Progenitor cell of endocrine pancreas (in vitro differentiated cells): ENCODE measurements at regions not wholly inside any gene's neighbourhood (a gene's known extent, or its start where the extent isn't known, plus 50 kb on each side); places are given as distances from the start of the nearest gene placed in this dataset.
A peak's percentile ranks its signal among the peaks of the same experiment; 100 is the strongest.

Experiments used
- DNase-seq: peaks from one replicate; pipeline ENCODE4 v3.0.0; 2021; ENCODE audit warnings: low spot score; ENCODE audit not compliant: unreplicated experiment
- H3K27ac Mint-ChIP-seq: 2 replicates; pipeline ENCODE4 v1.8.0; 2021; ENCODE audit warnings: mild to moderate bottlenecking, moderate library complexity, mixed read lengths
- H3K27me3 Mint-ChIP-seq: 2 replicates; pipeline ENCODE4 v1.8.0; 2021; ENCODE audit warnings: mixed read lengths
- H3K36me3 Mint-ChIP-seq: 2 replicates; pipeline ENCODE4 v1.8.0; 2022; ENCODE audit warnings: mixed read lengths; ENCODE audit not compliant: insufficient read depth
- H3K4me1 Mint-ChIP-seq: 2 replicates; pipeline ENCODE4 v1.8.0; 2021; ENCODE audit warnings: low read depth, mixed read lengths
- H3K4me3 Mint-ChIP-seq: 2 replicates; pipeline ENCODE4 v1.8.0; 2021; ENCODE audit warnings: low read depth, mild to moderate bottlenecking, moderate library complexity, mixed read lengths
- H3K9me3 Mint-ChIP-seq: 2 replicates; pipeline ENCODE4 v1.8.0; 2021; ENCODE audit warnings: low read depth, mixed read lengths
- CTCF ChIP-seq: fragments of 200-600 bp; sonication (generic); IDR thresholded peaks from one replicate; pipeline ENCODE4 v1.5.0; 2021; ENCODE audit warnings: antibody characterized with exemption, mild to moderate bottlenecking; ENCODE audit not compliant: unreplicated experiment

GRCh38 chr3:189513281-189514117 lies 117.7 kb upstream of the TP63 start:
- no peaks in the 10 kb centered on the region for H3K36me3 Mint-ChIP-seq
- DNase-seq, result no peak
- no peak for TF ChIP-seq CTCF
- H3K9me3 Mint-ChIP-seq, result no peaks in the 10 kb centered on the region
- H3K27me3 Mint-ChIP-seq, result no peaks in the 10 kb centered on the region
- peak overlapping the region; percentile 87 for H3K27ac Mint-ChIP-seq
- peaks cover 10% of the 10 kb centered on the region for H3K4me1 Mint-ChIP-seq
- no peak overlapping the region for H3K4me3 Mint-ChIP-seq

DNA sequence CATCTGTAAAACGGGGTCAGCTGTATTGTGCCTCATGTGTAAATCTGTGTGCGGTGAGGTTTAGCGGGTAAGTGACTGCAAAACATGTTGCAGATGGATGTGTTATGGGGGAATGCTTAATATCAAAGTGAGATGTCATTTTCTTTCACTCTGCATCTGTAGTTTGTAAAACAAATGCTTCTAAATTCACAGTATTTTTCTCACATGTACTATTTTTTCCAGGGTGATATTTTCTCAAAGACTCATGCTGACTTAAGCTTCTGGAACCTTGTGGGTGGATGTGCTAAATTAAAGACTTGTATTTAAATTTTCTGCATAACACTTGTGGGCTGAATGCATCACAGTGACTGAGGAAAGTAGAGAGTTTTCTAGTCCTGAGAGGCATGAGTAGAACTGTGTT lies 115.2 kb upstream of the TP63 start:
- DNase-seq, result no peak
- no peak overlapping the region for H3K27ac Mint-ChIP-seq
- H3K4me1 Mint-ChIP-seq, result peaks cover 10% of the 10 kb centered on the region
- no peak for TF ChIP-seq CTCF
- H3K36me3 Mint-ChIP-seq, result no peaks in the 10 kb centered on the region
- no peak overlapping the region for H3K4me3 Mint-ChIP-seq
- peaks cover 6% of the 10 kb centered on the region for H3K9me3 Mint-ChIP-seq
- H3K27me3 Mint-ChIP-seq, result no peaks in the 10 kb centered on the region

- H3K27me3 Mint-ChIP-seq, result no peaks in the 10 kb centered on the region
- no peak overlapping the region for H3K4me3 Mint-ChIP-seq
- no peak for DNase-seq
- no peak overlapping the region for H3K27ac Mint-ChIP-seq
- no peaks in the 10 kb centered on the region for H3K36me3 Mint-ChIP-seq
- H3K4me1 Mint-ChIP-seq, result peaks cover 7% of the 10 kb centered on the region
- H3K9me3 Mint-ChIP-seq, result peaks cover 9% of the 10 kb centered on the region
- TF ChIP-seq CTCF, result no peak
Observed at GRCh38 chr3:189517981-189518380, 113.2 kb upstream of the TP63 start.

DNA sequence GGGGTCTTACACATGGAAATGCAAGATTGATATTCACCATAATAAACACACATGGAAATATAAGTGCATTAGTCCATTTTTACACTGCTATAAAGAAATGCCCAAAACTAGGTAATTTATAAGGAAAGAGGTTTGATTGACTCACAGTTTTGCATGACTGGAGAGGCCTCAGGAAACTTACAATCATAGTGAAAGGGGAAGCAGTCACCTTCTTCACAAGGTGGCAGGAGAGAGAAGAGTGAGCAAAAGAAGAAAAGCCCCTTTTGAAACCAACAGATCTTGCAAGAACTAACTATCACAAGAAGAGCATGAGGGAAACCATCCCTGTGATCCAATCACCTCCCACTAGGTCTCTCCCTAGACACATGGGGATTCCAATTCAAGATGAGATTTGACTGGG lies 111.7 kb upstream of the TP63 start:
- H3K36me3 Mint-ChIP-seq, result no peaks in the 10 kb centered on the region
- peaks cover 9% of the 10 kb centered on the region for H3K9me3 Mint-ChIP-seq
- no peaks in the 10 kb centered on the region for H3K27me3 Mint-ChIP-seq
- TF ChIP-seq CTCF, result no peak
- no peaks in the 10 kb centered on the region for H3K4me1 Mint-ChIP-seq
- H3K27ac Mint-ChIP-seq, result no peak overlapping the region
- no peak overlapping the region for H3K4me3 Mint-ChIP-seq
- DNase-seq, result no peak

DNA sequence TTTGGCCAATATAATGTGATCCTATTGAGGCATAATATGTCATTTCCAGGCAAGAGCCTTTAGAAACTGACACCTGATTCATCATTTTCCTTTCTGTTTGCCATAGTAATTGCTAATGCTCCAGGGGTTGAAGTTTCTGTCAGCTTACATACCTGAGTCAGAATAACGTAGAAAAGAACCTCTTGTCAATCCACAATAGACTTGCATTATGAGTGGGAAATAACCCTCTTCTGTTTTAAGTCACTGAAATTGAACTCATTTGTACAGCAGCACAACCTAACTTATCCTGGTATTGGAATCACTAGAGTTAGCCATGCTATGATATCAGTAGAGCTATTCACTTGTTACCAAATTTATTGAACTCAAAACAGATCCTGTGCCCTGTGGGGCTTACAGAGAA lies 101.7 kb upstream of the TP63 start:
- H3K27ac Mint-ChIP-seq, result no peak overlapping the region
- peaks cover 12% of the 10 kb centered on the region for H3K9me3 Mint-ChIP-seq
- TF ChIP-seq CTCF, result no peak
- H3K27me3 Mint-ChIP-seq, result no peaks in the 10 kb centered on the region
- no peak for DNase-seq
- H3K36me3 Mint-ChIP-seq, result no peaks in the 10 kb centered on the region
- H3K4me3 Mint-ChIP-seq, result no peak overlapping the region
- H3K4me1 Mint-ChIP-seq, result no peaks in the 10 kb centered on the region
